Transverse colon (tissue), 3 donors: ENCODE measurements at regions not wholly inside any gene's neighbourhood (a gene's known extent, or its start where the extent isn't known, plus 50 kb on each side); places are given as distances from the start of the nearest gene placed in this dataset.

ENCODE experiments used
- POLR2A ChIP-seq: fragments of 450-650 bp; IDR thresholded peaks from one replicate; pipeline ENCODE4 v1.6.1; 2016; ENCODE audit warnings: antibody characterized with exemption, mild to moderate bottlenecking, moderate library complexity
- TF ChIP-seq, protein P1 (sequence below), 5 experiments: fragments of 200-600 bp in 3 of 5; fragments of 450-650 bp in 2 of 5; sonication (generic) in 3 of 5; IDR thresholded peaks; 1 replicate in 2 of 5; 2 replicates in 3 of 5; pipeline ENCODE4 v1.5.1; 2016 to 2017; ENCODE audit warnings: antibody characterized with exemption in 5 of 5, inconsistent platforms in 3 of 5, mild to moderate bottlenecking in 2 of 5, moderate library complexity in 1 of 5

GRCh38 chr6:6916598-6916997 is 191.2 kb upstream of the RREB1 start:
- TF ChIP-seq POLR2A = no peak
- TF ChIP-seq, protein P1, sequence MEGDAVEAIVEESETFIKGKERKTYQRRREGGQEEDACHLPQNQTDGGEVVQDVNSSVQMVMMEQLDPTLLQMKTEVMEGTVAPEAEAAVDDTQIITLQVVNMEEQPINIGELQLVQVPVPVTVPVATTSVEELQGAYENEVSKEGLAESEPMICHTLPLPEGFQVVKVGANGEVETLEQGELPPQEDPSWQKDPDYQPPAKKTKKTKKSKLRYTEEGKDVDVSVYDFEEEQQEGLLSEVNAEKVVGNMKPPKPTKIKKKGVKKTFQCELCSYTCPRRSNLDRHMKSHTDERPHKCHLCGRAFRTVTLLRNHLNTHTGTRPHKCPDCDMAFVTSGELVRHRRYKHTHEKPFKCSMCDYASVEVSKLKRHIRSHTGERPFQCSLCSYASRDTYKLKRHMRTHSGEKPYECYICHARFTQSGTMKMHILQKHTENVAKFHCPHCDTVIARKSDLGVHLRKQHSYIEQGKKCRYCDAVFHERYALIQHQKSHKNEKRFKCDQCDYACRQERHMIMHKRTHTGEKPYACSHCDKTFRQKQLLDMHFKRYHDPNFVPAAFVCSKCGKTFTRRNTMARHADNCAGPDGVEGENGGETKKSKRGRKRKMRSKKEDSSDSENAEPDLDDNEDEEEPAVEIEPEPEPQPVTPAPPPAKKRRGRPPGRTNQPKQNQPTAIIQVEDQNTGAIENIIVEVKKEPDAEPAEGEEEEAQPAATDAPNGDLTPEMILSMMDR (IDR thresholded peaks at IDR 0.05) = no peak
